SH-SY5Y (cell line): ENCODE measurements at regions not wholly inside any gene's neighbourhood (a gene's known extent, or its start where the extent isn't known, plus 50 kb on each side); places are given as distances from the start of the nearest gene placed in this dataset.

Source experiments
- GATA2 ChIP-seq: IDR thresholded peaks from 2 replicates; pipeline ENCODE4 v1.6.1; 2011; ENCODE audit warnings: mild to moderate bottlenecking, low read depth, low read length
- GATA3 ChIP-seq: IDR thresholded peaks from 2 replicates; pipeline ENCODE4 v1.6.1; 2011; ENCODE audit warnings: low read depth, mild to moderate bottlenecking, low read length, moderate library complexity

DNA sequence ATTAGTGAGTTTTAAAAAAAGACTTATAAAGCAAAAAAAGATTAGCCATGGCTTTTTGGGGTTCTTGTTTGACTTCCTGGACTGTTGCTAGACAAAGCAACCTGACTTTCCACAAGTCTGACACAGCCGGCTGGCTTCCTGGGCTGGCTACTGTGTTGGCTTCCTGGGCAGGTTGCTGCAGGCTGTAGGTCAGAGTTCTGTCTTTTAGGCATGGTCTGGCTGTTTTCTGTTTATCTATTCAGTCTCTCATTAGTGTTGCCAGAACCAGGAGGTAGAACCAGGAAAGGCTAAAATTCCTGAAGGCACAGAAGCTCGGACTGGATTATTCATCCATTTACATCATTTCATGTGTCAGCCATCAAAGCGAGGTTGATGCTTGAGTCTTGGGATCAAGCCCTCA, 88.6 kb upstream of the SLC35F3 start:
- TF ChIP-seq GATA3 (no peak), GATA2 (no peak)

- TF ChIP-seq GATA2, result peak; percentile 92
- TF ChIP-seq GATA3, result peak; percentile 86
Observed at GRCh38 chr1:233816348-233816747, 88.1 kb upstream of the SLC35F3 start.

GRCh38 chr1:233819042-233819441, 85.4 kb upstream of the SLC35F3 start:
- TF ChIP-seq GATA2 (no peak), GATA3 (no peak)

DNA sequence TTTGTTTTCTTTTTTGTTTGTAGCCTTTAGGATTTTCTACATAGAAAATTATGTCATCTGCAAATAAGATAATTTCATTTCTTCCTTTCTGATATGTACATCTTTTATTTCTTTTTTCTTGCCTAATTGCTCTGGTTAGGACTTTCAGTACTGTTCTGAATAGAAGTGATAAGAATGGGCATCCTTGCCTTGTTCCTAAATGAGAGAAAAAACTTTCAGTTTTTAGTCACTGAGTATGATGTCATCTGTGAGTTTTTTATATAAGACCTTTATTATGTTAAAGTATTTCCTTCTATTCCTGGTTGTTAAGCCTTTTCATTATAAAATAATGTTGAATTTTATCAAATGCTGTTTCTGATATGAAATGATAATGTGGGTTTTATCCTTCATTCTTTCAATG, 76.0 kb upstream of the SLC35F3 start:
- TF ChIP-seq GATA2 (no peak), GATA3 (no peak)

GRCh38 chr1:233834609-233835008, 69.9 kb upstream of the SLC35F3 start:
- TF ChIP-seq GATA2 (no peak), GATA3 (no peak)

DNA sequence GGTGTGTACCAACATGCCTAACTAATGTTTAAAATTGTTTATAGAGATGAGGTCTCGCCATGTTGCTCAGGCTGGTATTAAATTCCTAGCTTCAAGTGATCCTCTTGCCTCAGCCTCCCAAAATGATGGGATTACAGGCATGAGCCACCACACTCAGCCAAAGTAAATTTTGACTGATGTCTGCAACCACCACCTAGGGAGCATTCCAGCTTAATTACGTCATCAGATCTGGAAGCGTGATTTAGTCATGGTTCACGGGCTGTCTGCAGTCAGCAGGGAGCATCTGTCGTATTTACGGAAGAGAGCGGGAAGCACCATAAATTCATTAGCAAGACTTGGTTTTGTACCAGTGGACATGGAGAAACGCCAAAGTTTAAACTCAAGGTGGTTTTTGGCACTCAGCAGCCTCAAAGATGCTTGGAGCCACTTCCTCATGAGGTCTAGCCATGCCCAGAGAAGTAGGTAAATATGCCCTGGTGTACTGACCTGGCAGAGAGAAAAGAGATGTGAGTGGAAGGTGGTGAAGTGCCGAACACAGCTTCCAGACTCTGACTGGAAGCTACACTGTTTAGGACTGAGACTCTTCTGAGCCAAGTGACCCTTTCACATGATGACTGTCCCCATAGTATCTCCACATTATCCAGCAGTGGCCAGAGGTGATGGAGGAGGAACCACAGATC, 60.8 kb upstream of the SLC35F3 start:
- TF ChIP-seq GATA2 (no peak), GATA3 (no peak)

GRCh38 chr1:233844275-233844674, 60.2 kb upstream of the SLC35F3 start:
- TF ChIP-seq GATA2, result no peak
- TF ChIP-seq GATA3, result no peak

DNA sequence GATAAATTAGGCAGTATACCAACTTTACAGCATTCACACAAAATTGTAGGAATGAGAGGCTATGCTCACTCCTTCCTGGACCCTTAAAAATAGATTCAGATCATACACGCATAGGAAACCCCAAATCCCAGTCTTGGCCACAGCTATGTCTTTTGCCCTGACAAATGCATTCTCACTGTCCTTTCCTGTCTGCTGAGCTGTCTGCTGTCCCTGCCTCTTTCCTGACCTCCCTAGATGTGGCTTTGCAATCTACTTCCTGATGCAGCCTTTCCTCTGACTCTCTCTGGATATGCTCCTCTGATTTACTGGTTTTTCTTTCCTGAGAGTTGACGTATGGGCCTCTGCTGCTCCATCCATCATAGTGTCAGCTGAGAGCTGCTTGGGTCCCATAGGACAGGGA, 59.8 kb upstream of the SLC35F3 start:
- TF ChIP-seq GATA3 (no peak), GATA2 (no peak)
